Stimulated activated CD4-positive, alpha-beta T cell treated with anti-CD3 and anti-CD28 coated beads, Interleukin-4, amount 100 ng/mL, for 24 hours (primary cell): ENCODE measurements at regions not wholly inside any gene's neighbourhood (a gene's known extent, or its start where the extent isn't known, plus 50 kb on each side); places are given as distances from the start of the nearest gene placed in this dataset.

Source experiments
- DNase-seq: peaks from one replicate; pipeline ENCODE4 v3.0.0-alpha.2; 2020

- no peak for DNase-seq
Measured at GRCh38 chr4:123896446-123897071, 500.0 kb downstream of the SPRY1 start.

GRCh38 chr4:123898946-123899666 is 502.5 kb downstream of the SPRY1 start:
- no peak for DNase-seq

- DNase-seq = no peak
Measured at GRCh38 chr4:123904882-123905281, 508.3 kb downstream of the SPRY1 start.

- no peak for DNase-seq
Measured at GRCh38 chr4:123913598-123913997, 517.0 kb downstream of the SPRY1 start.

- DNase-seq = no peak
Measured at GRCh38 chr4:123916821-123917220, 520.2 kb downstream of the SPRY1 start.

GRCh38 chr4:123919576-123920098 is 523.0 kb downstream of the SPRY1 start:
- DNase-seq = no peak

- DNase-seq = no peak
Measured at GRCh38 chr4:123921339-123921738, 524.7 kb downstream of the SPRY1 start.

GRCh38 chr4:123922847-123923246 is 526.3 kb downstream of the SPRY1 start:
- no peak for DNase-seq

GRCh38 chr4:123924536-123924935 is 527.9 kb downstream of the SPRY1 start:
- no peak for DNase-seq

GRCh38 chr4:123929565-123929964 is 533.0 kb downstream of the SPRY1 start:
- DNase-seq = no peak

GRCh38 chr4:123930996-123931395 is 534.4 kb downstream of the SPRY1 start:
- DNase-seq = no peak

GRCh38 chr4:123934096-123934495 is 537.5 kb downstream of the SPRY1 start:
- no peak for DNase-seq

GRCh38 chr4:123936621-123937043 is 540.0 kb downstream of the SPRY1 start:
- DNase-seq = no peak

GRCh38 chr4:123937581-123937980 is 541.0 kb downstream of the SPRY1 start:
- no peak for DNase-seq

GRCh38 chr4:123939621-123940020 is 543.0 kb downstream of the SPRY1 start:
- no peak for DNase-seq

GRCh38 chr4:123940604-123941003 is 544.0 kb downstream of the SPRY1 start:
- no peak for DNase-seq

GRCh38 chr4:123941306-123941705 is 544.7 kb downstream of the SPRY1 start:
- DNase-seq = no peak

- DNase-seq = no peak
Measured at GRCh38 chr4:123943976-123944375, 547.4 kb downstream of the SPRY1 start.

GRCh38 chr4:123945301-123945700 is 548.7 kb downstream of the SPRY1 start:
- no peak for DNase-seq

GRCh38 chr4:123950530-123950929 is 553.9 kb downstream of the SPRY1 start:
- no peak for DNase-seq

- DNase-seq = no peak
Measured at GRCh38 chr4:123952530-123953274, 556.1 kb downstream of the SPRY1 start.

GRCh38 chr4:123953566-123953965 is 557.0 kb downstream of the SPRY1 start:
- DNase-seq = no peak

GRCh38 chr4:123954220-123954619 is 557.6 kb downstream of the SPRY1 start:
- DNase-seq = no peak
